HG03066 (cell line): ENCODE measurements at regions not wholly inside any gene's neighbourhood (a gene's known extent, or its start where the extent isn't known, plus 50 kb on each side); places are given as distances from the start of the nearest gene placed in this dataset.
"Not testable (repeated sequence)": the region's sequence is repeated elsewhere in the genome, so short reads cannot be mapped to it uniquely, and the experiment has no call there.

Source experiments
- ATAC-seq: cut with Tn5 transposase; IDR thresholded peaks from one replicate; pipeline ENCODE4 v1.9.1; 2021; ENCODE audit warnings: low read depth; ENCODE audit not compliant: unreplicated experiment

GRCh38 chr9:71286146-71286545, 164.7 kb upstream of the TRPM3 start:
- ATAC-seq = no peak

- ATAC-seq = peak; percentile 96
These were observed 163.8 kb upstream of the TRPM3 start for GRCh38 chr9:71285191-71285656.

GRCh38 chr9:71282116-71282515, 160.7 kb upstream of the TRPM3 start:
- ATAC-seq = not testable (repeated sequence)

GRCh38 chr9:71279151-71279739, 157.8 kb upstream of the TRPM3 start:
- no peak for ATAC-seq

- ATAC-seq = no peak
These were observed 152.2 kb upstream of the TRPM3 start for GRCh38 chr9:71273613-71274012.

GRCh38 chr9:71271602-71272001, 150.2 kb upstream of the TRPM3 start:
- ATAC-seq = no peak

GRCh38 chr9:71270554-71270953, 149.1 kb upstream of the TRPM3 start:
- ATAC-seq = no peak

- no peak for ATAC-seq
These were observed 148.4 kb upstream of the TRPM3 start for GRCh38 chr9:71269859-71270258.

- ATAC-seq = no peak
These were observed 147.6 kb upstream of the TRPM3 start for GRCh38 chr9:71268871-71269635.

- no peak for ATAC-seq
These were observed 142.0 kb upstream of the TRPM3 start for GRCh38 chr9:71263451-71263850.

- not testable (repeated sequence) for ATAC-seq
These were observed 139.0 kb upstream of the TRPM3 start for GRCh38 chr9:71260419-71260818.

GRCh38 chr9:71254592-71255277, 133.3 kb upstream of the TRPM3 start:
- no peak for ATAC-seq

- ATAC-seq = no peak
These were observed 131.6 kb upstream of the TRPM3 start for GRCh38 chr9:71253011-71253410.

- ATAC-seq = no peak
These were observed 129.2 kb upstream of the TRPM3 start for GRCh38 chr9:71250581-71250980.

- ATAC-seq = peak; percentile 73
These were observed 128.4 kb upstream of the TRPM3 start for GRCh38 chr9:71249729-71250317.

- ATAC-seq = no peak
These were observed 124.2 kb upstream of the TRPM3 start for GRCh38 chr9:71245651-71246050.

- no peak for ATAC-seq
These were observed 122.5 kb upstream of the TRPM3 start for GRCh38 chr9:71243951-71244350.

GRCh38 chr9:71242081-71242480, 120.7 kb upstream of the TRPM3 start:
- ATAC-seq = no peak

GRCh38 chr9:71237051-71237450, 115.6 kb upstream of the TRPM3 start:
- ATAC-seq = no peak

- no peak for ATAC-seq
These were observed 112.2 kb upstream of the TRPM3 start for GRCh38 chr9:71233646-71234045.

GRCh38 chr9:71223953-71224538, 102.6 kb upstream of the TRPM3 start:
- ATAC-seq = no peak
